Epithelial cell of esophagus (primary cell): ENCODE measurements at regions not wholly inside any gene's neighbourhood (a gene's known extent, or its start where the extent isn't known, plus 50 kb on each side); places are given as distances from the start of the nearest gene placed in this dataset.

ENCODE experiments used
- DNase-seq: peaks from one replicate; pipeline ENCODE4 v3.0.0; 2010; ENCODE audit warnings: low read depth
- H3K4me3 ChIP-seq: 2 replicates; pipeline ENCODE4 v1.5.1; 2011; ENCODE audit warnings: mild to moderate bottlenecking, low read length, control low read depth
- TF ChIP-seq, protein P1 (sequence below): IDR thresholded peaks from 2 replicates; pipeline ENCODE4 v1.5.1; 2011; ENCODE audit warnings: low read depth, mild to moderate bottlenecking, low read length, control low read depth, inconsistent platforms; ENCODE audit not compliant: insufficient read depth; ENCODE audit errors: missing control alignments

DNA sequence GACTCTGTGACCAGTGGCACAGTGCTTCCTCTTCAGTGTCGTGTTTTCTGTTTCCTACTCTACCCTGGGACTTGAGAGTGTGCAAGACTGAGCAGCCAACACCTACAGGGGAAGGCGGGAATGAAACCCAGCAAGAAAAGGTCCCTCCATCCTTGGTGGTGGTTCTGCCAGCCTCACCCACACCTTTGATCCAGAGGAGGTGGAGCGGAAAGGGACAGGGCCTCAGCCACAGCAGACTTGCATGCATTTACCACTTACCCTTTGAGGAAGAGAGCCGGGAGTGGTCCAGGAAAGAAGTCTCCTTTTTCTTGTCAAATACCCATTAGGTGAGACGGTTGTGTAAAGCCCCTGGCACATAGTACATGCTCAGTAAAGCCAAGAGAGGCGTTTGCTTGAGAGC, 164.8 kb upstream of the ZNF536 start:
- no peak overlapping the region for H3K4me3 ChIP-seq
- DNase-seq = no peak
- TF ChIP-seq, protein P1, sequence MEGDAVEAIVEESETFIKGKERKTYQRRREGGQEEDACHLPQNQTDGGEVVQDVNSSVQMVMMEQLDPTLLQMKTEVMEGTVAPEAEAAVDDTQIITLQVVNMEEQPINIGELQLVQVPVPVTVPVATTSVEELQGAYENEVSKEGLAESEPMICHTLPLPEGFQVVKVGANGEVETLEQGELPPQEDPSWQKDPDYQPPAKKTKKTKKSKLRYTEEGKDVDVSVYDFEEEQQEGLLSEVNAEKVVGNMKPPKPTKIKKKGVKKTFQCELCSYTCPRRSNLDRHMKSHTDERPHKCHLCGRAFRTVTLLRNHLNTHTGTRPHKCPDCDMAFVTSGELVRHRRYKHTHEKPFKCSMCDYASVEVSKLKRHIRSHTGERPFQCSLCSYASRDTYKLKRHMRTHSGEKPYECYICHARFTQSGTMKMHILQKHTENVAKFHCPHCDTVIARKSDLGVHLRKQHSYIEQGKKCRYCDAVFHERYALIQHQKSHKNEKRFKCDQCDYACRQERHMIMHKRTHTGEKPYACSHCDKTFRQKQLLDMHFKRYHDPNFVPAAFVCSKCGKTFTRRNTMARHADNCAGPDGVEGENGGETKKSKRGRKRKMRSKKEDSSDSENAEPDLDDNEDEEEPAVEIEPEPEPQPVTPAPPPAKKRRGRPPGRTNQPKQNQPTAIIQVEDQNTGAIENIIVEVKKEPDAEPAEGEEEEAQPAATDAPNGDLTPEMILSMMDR = no peak

DNA sequence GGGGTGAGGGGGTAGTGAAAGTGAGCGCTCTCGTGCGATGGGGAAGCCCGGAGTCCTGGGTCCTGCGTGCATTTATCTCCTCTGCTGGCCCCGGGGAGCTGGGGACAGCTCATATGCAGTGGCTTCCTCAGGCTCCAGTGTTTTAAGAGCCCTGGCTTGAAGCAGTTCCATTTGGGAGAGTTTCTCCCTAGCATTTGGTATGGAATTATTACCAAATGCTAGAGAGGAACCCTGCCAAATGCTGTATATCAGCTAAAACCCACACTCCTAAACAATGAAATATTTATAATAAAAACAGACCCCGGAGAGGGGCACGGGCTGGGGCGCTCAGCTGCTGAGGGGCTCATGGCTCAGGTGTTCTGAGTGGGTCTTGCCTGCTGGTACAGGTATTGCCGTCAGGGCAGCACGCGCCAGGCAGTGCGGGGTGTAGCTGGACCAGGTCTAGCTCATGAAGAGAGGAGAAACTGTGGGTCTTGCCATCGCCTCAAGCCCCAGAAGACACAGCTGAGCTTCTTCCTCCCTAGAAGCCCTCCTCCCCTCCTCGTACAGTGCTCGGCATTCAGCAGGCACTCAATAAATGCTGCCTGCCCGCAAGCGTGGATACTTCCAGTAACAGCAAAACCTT, 163.6 kb upstream of the ZNF536 start:
- DNase-seq = no peak
- no peak overlapping the region for H3K4me3 ChIP-seq
- TF ChIP-seq, protein P1 = no peak

DNA sequence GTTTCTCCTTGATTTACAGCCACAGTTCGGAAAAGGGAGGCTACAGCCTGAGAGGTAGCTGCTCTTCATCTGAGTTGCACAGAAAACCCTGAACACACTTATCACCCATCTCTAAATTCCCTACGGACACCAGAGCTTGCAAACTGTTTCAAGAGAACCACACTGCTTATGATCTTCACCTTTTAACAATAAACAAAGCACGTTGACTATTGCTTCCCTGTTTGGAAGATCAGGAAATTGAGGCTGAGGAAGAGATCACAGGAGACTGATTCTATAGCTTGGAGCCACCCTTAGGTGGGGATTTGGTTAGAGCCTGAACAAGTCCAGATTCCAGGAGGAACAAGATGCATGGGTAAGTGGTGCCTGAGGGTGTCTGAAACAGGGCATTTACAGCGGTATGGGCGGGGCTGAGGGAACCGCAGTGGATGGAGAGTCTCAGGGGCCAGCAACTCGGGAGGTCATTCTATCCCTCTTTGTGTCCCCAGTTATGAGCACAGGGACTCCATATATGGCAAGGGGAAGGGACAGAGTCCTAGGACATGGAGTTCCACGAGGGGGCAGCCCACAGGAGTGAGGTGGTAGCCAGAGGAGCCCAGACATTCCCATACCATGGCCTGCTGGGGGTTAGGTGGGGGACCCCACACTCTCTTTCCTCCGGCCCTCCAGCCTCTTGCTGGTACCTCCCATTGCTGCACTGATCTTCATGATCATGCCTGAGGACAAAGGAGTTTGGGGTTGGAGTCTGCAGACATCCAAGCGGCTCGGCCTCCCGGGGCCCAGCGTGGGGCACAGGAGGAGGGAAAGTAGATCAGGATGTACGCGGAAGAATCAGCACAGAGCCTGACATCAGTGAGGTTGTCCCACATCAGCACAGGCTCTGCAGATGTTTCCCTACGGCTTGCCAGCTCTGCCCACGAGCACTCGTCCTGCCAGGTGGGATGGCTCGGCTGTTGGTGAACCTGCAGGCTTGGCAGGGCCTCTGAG, 162.3 kb upstream of the ZNF536 start:
- TF ChIP-seq, protein P1 = no peak
- no peak overlapping the region for H3K4me3 ChIP-seq
- no peak for DNase-seq

DNA sequence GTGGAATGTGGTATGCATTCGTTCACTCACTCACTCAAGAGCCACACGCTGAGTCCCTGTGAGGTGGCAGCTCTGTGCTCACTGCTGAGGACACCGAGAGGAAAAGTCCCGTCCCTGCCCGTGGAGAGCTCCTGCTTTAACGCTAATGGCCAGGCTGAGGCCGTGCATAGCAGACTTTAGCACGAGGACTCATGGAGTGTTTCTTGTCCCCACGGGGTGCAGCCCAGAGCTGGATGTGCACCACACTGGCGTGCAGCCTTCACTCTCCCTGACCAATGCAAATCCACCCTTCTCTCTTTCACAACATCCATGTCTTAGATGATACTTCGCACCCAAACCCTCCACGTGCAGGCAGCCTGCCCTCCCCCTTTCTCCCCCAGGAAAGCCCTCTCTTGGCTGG, 159.6 kb upstream of the ZNF536 start:
- H3K4me3 ChIP-seq = no peak overlapping the region
- TF ChIP-seq, protein P1 = no peak
- DNase-seq = no peak

DNA sequence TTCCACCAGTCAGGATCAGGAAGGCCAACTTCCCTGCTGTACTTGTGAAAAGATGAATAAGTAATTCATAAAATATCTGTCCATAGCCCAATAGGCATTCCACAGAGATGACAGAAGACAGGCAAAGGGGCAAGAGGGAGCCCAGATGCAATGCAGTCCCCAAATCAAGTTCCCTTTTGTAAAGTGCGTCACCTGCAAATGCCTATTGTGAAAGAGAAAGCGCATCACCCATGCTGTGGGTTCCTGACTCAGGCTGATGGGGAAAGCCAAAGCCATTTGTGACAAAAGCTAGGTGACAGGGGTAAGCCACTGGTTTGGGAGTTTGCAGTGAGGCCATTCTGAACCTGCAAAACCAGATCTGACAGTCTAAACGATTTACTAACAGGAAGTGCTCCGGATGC, 157.5 kb upstream of the ZNF536 start:
- TF ChIP-seq, protein P1 = no peak
- no peak overlapping the region for H3K4me3 ChIP-seq
- DNase-seq = no peak

DNA sequence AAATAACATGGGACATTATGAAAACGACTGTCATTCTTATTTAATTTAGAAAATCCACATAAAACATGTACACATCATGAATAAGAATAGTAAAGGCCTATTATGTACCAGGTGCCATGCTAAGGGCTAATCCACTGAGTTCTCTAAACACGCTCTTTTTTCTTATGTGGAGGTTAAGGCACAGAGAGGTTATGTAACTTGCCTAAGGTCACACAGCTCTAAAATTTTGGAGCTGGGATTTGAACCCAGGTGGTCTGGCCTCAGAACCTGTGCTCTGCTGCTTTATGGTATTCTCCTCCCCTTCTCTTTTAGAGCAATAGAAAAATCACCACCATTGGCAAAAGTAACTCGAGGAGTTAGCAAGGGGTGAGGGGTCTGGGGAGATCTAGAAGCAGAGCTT, 156.9 kb upstream of the ZNF536 start:
- no peak for DNase-seq
- no peak overlapping the region for H3K4me3 ChIP-seq
- TF ChIP-seq, protein P1 = no peak
